GM18873 (cell line): ENCODE measurements at regions not wholly inside any gene's neighbourhood (a gene's known extent, or its start where the extent isn't known, plus 50 kb on each side); places are given as distances from the start of the nearest gene placed in this dataset.
"Not testable (repeated sequence)": the region's sequence is repeated elsewhere in the genome, so short reads cannot be mapped to it uniquely, and the experiment has no call there.

Source experiments
- ATAC-seq: cut with Tn5 transposase; IDR thresholded peaks from one replicate; pipeline ENCODE4 v1.9.1; 2021; ENCODE audit warnings: mild to moderate bottlenecking, moderate library complexity, moderate number of reproducible peaks; ENCODE audit not compliant: unreplicated experiment, low FRiP score

GRCh38 chr2:21892140-21892539 lies 768.4 kb downstream of the TDRD15 start:
- no peak for ATAC-seq

- ATAC-seq: no peak
These were observed 771.4 kb downstream of the TDRD15 start for GRCh38 chr2:21895200-21895599.

- ATAC-seq: not testable (repeated sequence)
These were observed 785.1 kb downstream of the TDRD15 start for GRCh38 chr2:21908712-21909380.

- no peak for ATAC-seq
These were observed 787.2 kb downstream of the TDRD15 start for GRCh38 chr2:21910832-21911507.

- ATAC-seq: no peak
These were observed 788.6 kb downstream of the TDRD15 start for GRCh38 chr2:21912405-21912804.

GRCh38 chr2:21915201-21915600 lies 791.4 kb downstream of the TDRD15 start:
- ATAC-seq: no peak

GRCh38 chr2:21916934-21917522 lies 793.3 kb downstream of the TDRD15 start:
- ATAC-seq: no peak

- ATAC-seq: no peak
These were observed 797.0 kb downstream of the TDRD15 start for GRCh38 chr2:21920721-21921120.

GRCh38 chr2:21924640-21925285 lies 801.0 kb downstream of the TDRD15 start:
- peak; percentile 52 for ATAC-seq

- no peak for ATAC-seq
These were observed 804.5 kb downstream of the TDRD15 start for GRCh38 chr2:21928292-21928691.

- no peak for ATAC-seq
These were observed 806.5 kb downstream of the TDRD15 start for GRCh38 chr2:21930226-21930625.

- no peak for ATAC-seq
These were observed 816.2 kb downstream of the TDRD15 start for GRCh38 chr2:21939967-21940366.

- ATAC-seq: no peak
These were observed 820.8 kb downstream of the TDRD15 start for GRCh38 chr2:21944536-21944935.

- no peak for ATAC-seq
These were observed 821.9 kb downstream of the TDRD15 start for GRCh38 chr2:21945658-21946057.

GRCh38 chr2:21947046-21947445 lies 823.3 kb downstream of the TDRD15 start:
- ATAC-seq: no peak

GRCh38 chr2:21966139-21966538 lies 842.4 kb downstream of the TDRD15 start:
- no peak for ATAC-seq

- no peak for ATAC-seq
These were observed 847.2 kb downstream of the TDRD15 start for GRCh38 chr2:21970971-21971370.

GRCh38 chr2:21972586-21972985 lies 848.8 kb downstream of the TDRD15 start:
- ATAC-seq: no peak

- no peak for ATAC-seq
These were observed 857.4 kb downstream of the TDRD15 start for GRCh38 chr2:21981127-21981526.

- no peak for ATAC-seq
These were observed 869.2 kb downstream of the TDRD15 start for GRCh38 chr2:21993002-21993401.

GRCh38 chr2:21996339-21996738 lies 872.6 kb downstream of the TDRD15 start:
- ATAC-seq: no peak
